ENCODE measurements at regions not wholly inside any gene's neighbourhood (a gene's known extent, or its start where the extent isn't known, plus 50 kb on each side); places are given as distances from the start of the nearest gene placed in this dataset.

DNA sequence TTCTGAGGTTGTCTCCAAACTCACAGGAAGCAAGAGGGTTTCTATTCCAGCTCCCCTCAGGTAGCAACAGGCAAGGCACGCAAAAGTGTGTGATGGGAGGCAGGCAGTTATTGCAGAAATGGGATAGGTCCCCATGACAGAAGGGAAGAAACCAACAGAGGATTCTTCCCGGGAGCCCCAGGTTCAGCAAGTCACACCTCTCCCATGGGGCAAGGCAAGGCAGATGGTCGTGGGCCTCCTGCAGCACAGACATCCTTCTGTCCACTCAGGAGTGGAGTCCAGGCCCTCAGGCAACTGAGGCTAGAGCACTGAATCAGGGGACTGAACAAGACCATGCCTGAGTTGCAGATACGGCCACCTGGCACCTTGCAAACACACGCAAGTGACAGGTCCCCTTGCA, 424.9 kb upstream of the IRX4 start:
- Histone ChIP-seq H3K4me3 (no peak overlapping the region), H3K27ac (no peak overlapping the region)
- no peak for DNase-seq (ENCODE audit: low spot score)
- TF ChIP-seq, protein P1, sequence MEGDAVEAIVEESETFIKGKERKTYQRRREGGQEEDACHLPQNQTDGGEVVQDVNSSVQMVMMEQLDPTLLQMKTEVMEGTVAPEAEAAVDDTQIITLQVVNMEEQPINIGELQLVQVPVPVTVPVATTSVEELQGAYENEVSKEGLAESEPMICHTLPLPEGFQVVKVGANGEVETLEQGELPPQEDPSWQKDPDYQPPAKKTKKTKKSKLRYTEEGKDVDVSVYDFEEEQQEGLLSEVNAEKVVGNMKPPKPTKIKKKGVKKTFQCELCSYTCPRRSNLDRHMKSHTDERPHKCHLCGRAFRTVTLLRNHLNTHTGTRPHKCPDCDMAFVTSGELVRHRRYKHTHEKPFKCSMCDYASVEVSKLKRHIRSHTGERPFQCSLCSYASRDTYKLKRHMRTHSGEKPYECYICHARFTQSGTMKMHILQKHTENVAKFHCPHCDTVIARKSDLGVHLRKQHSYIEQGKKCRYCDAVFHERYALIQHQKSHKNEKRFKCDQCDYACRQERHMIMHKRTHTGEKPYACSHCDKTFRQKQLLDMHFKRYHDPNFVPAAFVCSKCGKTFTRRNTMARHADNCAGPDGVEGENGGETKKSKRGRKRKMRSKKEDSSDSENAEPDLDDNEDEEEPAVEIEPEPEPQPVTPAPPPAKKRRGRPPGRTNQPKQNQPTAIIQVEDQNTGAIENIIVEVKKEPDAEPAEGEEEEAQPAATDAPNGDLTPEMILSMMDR (IDR thresholded peaks at IDR 0.05) = no peak

DNA sequence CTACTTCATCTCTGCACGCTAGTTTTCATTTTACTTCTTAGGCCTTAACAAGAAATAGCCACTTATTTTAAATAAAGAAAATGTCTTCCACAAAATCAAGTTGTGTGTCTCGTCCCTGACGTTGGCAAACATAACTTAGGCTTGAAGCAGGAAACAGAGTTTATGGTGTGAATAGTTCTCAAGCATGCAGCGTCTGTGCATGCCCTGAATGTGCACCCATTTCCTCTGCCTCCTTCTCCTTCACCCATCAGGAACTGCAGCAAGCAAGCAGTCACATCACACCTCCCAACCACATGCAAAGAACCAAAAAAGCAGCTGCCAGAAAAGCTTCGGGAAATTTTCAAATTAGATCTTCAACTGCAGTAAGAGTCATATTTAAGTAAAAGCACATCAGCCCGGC, 424.0 kb upstream of the IRX4 start:
- TF ChIP-seq, protein P1 (IDR thresholded peaks at IDR 0.05) = no peak
- no peak for DNase-seq (ENCODE audit: low spot score)
- no peak overlapping the region for H3K4me3 ChIP-seq
- no peak overlapping the region for H3K27ac ChIP-seq

DNA sequence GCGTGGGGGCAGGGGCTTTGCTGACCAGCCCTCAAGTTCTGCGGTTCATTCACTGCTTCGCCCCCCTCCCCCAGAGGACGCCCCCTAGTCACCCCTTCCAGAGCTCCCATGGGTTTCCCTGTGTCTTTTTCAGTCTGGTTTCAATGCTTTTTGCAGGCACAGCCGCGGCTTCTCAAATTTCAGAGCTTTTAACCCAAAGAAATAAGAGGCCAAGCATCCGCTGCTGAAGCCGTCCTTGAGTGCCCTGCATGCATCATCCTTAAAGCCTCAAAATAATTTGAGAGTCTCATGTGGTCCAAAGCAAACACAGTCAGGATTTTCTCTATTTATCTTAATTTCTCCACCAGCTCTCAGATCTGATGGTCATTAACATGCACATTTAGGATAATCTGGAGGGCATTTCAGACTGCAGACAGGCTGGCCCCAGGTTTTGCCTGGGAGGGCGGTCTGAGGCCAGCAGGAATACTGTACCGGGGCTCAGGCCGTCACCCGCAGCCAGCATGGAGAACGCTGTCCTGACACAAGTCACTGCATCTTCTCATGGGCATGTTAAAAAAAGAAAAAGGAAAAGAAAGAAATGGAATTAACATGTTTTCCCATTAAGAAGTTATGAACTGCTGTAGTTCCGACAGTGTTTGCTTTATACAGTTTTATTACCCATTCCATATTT, 420.8 kb upstream of the IRX4 start:
- DNase-seq (ENCODE audit: low spot score) = peak; percentile 46
- TF ChIP-seq, protein P1 (IDR thresholded peaks at IDR 0.05) = no peak

DNA sequence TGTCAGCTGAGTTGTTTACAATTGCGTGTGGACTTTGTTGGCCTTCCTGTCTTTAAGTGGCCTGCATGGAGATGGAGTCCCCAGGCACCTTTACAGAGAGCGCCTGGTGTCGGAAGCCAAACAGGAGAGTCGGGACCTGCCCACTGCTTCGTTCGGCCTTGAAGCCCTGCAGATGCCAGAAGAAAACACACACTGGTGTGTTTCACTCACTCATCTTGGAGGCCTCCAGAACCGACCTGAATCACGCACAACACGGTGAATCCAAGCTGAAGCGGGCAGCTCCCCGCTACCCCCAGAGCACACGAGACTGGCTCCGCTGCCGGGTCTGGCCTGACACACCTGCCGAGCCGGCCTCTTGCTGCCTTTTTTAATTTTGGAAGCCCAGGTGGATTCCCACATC, 419.4 kb upstream of the IRX4 start:
- Histone ChIP-seq H3K4me3 (no peak overlapping the region), H3K27ac (no peak overlapping the region)
- peak; percentile 41 for DNase-seq (ENCODE audit: low spot score)
- TF ChIP-seq, protein P1 (IDR thresholded peaks at IDR 0.05) = no peak

More for the DNA sequence above, 420.8 kb upstream of the IRX4 start:
- Histone ChIP-seq H3K4me3 (no peak overlapping the region), H3K27ac (no peak overlapping the region)

DNA sequence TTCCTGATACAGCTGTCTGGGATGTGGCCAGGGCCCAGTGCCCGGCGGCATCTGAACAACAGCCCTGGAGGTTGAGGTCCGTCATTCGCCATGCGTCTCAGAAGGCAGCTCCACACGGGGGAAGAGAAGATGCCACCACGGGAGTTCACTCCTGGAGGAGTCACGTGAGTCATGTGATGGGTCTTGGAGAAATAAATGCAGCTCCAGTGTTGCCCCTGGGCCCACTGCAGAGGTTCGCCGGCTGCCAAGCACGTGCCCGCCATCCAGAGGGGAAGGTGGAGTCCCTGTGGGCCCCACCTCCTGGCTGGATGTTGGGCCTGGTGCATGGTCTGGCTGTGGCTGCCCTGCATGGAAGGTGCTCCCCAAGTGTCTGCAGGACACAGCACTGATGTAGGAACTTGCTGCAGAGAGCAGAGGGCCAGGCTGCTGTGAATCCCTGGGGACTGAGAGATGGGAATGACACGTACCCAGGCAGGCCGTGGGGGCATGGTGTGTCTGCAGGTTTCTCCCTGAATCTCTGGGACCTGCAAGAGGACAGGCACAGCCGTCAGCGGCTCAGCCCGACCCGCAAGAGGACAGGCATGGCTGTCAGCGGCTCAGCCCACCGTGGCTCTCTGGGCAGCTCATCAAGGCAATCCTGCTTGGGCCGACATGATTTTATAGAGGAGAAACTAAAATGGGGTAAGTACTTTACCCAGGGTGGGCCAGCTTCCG, 418.3 kb upstream of the IRX4 start:
- peak; percentile 49 for DNase-seq (ENCODE audit: low spot score)
- Histone ChIP-seq H3K27ac (no peak overlapping the region), H3K4me3 (no peak overlapping the region)
- TF ChIP-seq, protein P1 (IDR thresholded peaks at IDR 0.05) = no peak

DNA sequence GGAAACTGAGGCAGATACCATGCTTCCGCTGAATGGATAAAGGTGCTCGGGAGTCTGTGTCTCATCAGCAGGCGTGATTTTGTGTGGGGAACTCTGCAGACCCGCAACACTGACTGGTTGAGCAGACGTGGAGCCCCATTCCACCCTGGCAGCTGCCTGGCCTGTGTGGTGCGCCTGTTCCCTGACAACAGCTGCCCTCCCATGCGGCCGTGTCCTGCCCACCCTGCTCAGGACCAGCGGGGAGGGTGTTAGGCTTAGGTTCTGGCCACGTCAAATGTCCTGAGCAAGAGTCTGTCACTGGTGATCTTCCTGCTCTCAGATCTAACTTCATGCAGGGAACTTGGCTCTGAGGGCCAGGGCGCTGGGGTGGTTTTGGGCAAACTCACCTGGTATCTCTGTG, 417.7 kb upstream of the IRX4 start:
- DNase-seq (ENCODE audit: low spot score) = no peak
- no peak overlapping the region for H3K27ac ChIP-seq
- no peak overlapping the region for H3K4me3 ChIP-seq
- TF ChIP-seq, protein P1 (IDR thresholded peaks at IDR 0.05) = no peak
